Testis (tissue), 2 donors: ENCODE measurements at regions not wholly inside any gene's neighbourhood (a gene's known extent, or its start where the extent isn't known, plus 50 kb on each side); places are given as distances from the start of the nearest gene placed in this dataset.

Experiments
- DNase-seq: peaks from one replicate; pipeline ENCODE4 v3.0.0-alpha.2; 2019
- H3K27ac ChIP-seq, 2 donors: fragments of 200-600 bp; sonication (generic); one replicate each; pipeline ENCODE4 v1.5.1; 2019
- H3K27me3 ChIP-seq: fragments of 200-600 bp; sonication (generic); one replicate; pipeline ENCODE4 v1.5.1; 2019
- H3K36me3 ChIP-seq: fragments of 200-600 bp; sonication (generic); one replicate; pipeline ENCODE4 v1.5.1; 2017; ENCODE audit warnings: low read depth; ENCODE audit errors: missing control alignments
- H3K4me1 ChIP-seq: fragments of 200-600 bp; sonication (generic); one replicate; pipeline ENCODE4 v1.5.1; 2019
- H3K4me3 ChIP-seq, 2 donors: fragments of 200-600 bp; sonication (generic); one replicate each; pipeline ENCODE4 v1.5.1; 2017 to 2019
- H3K9me3 ChIP-seq: fragments of 200-600 bp; sonication (generic); one replicate; pipeline ENCODE4 v1.5.1; 2017
- CTCF ChIP-seq, 3 experiments: fragments of 450-650 bp in 2 of 3; fragments of 200-600 bp in 1 of 3; sonication (generic) in 1 of 3; IDR thresholded peaks; one replicate each; pipeline ENCODE4 v1.5.1; 2016 to 2019; ENCODE audit warnings: antibody characterized with exemption in 3 of 3, mild to moderate bottlenecking in 2 of 3, moderate library complexity in 1 of 3
- POLR2A ChIP-seq: fragments of 450-650 bp; IDR thresholded peaks from one replicate; pipeline ENCODE4 v1.6.1; 2017; ENCODE audit warnings: antibody characterized with exemption, mild to moderate bottlenecking, moderate library complexity
- WGBS, 2 donors: methylation state at CpG; one replicate each; pipeline ENCODE4 v1.1.5; 2018; 5-methylcytosine and 5-hydroxymethylcytosine counted together
- intact Hi-C: fragments of 100-400 bp; cut with DNase I; formaldehyde crosslinking; loops from one replicate; pipeline ENCODE4 v1.15.1; 2023; ENCODE audit warnings: low total_unique reads

GRCh38 chr19:46947866-46948265 lies 71.8 kb upstream of the NPAS1 start:
- WGBS, 2 donors: 93 to 95% methylated on average over 4 of the region's 4 CpGs
- no peak overlapping the region for H3K27ac ChIP-seq
- TF ChIP-seq POLR2A (no peak), CTCF (IDR thresholded peaks at IDR 0.05) (no peak)
- H3K9me3 ChIP-seq: no peaks in the 10 kb centered on the region
- intact Hi-C loops: no loop called here
- H3K27me3 ChIP-seq: no peaks in the 10 kb centered on the region
- H3K4me3 ChIP-seq: no peak overlapping the region
- no peaks in the 10 kb centered on the region for H3K36me3 ChIP-seq
- no peak for DNase-seq
- H3K4me1 ChIP-seq: peaks cover 22% of the 10 kb centered on the region

GRCh38 chr19:46950526-46951170 lies 69.0 kb upstream of the NPAS1 start:
- H3K4me1 ChIP-seq: peaks cover 21% of the 10 kb centered on the region
- no peaks in the 10 kb centered on the region for H3K9me3 ChIP-seq
- H3K27ac ChIP-seq: no peak overlapping the region

GRCh38 chr19:46951171-46951986 lies 68.3 kb upstream of the NPAS1 start:
- H3K27me3 ChIP-seq: no peaks in the 10 kb centered on the region
- no peaks in the 10 kb centered on the region for H3K36me3 ChIP-seq
- TF ChIP-seq CTCF (IDR thresholded peaks at IDR 0.05) (no peak), POLR2A (no peak)
- intact Hi-C loops: no loop called here
- WGBS, 2 donors: 68 to 84% methylated on average over 8 of the region's 8 CpGs
- peaks cover 14% of the 10 kb centered on the region for H3K4me1 ChIP-seq
- DNase-seq: no peak
- no peak overlapping the region for H3K27ac ChIP-seq
- no peaks in the 10 kb centered on the region for H3K9me3 ChIP-seq
- H3K4me3 ChIP-seq: no peak overlapping the region

More at GRCh38 chr19:46950526-46951170, 69.0 kb upstream of the NPAS1 start:
- intact Hi-C loops: no loop called here
- H3K27me3 ChIP-seq: no peaks in the 10 kb centered on the region
- DNase-seq: no peak
- TF ChIP-seq POLR2A: no peak
- TF ChIP-seq CTCF (IDR thresholded peaks at IDR 0.05): no peak
- WGBS, 2 donors: 72 to 77% methylated on average over 7 of the region's 7 CpGs
- H3K4me3 ChIP-seq: no peak overlapping the region
- H3K36me3 ChIP-seq: no peaks in the 10 kb centered on the region

GRCh38 chr19:46952874-46953273 lies 66.8 kb upstream of the NPAS1 start:
- intact Hi-C loops: no loop called here
- no peak overlapping the region for H3K27ac ChIP-seq
- H3K4me1 ChIP-seq: peaks cover 12% of the 10 kb centered on the region
- TF ChIP-seq CTCF (IDR thresholded peaks at IDR 0.05): no peak
- no peak for TF ChIP-seq POLR2A
- H3K4me3 ChIP-seq: no peak overlapping the region
- no peak for DNase-seq
- no peaks in the 10 kb centered on the region for H3K36me3 ChIP-seq
- 91 to 93% methylated on average over 5 of the region's 5 CpGs for WGBS, 2 donors
- no peaks in the 10 kb centered on the region for H3K27me3 ChIP-seq
- H3K9me3 ChIP-seq: no peaks in the 10 kb centered on the region
